ENCODE measurements at regions not wholly inside any gene's neighbourhood (a gene's known extent, or its start where the extent isn't known, plus 50 kb on each side); places are given as distances from the start of the nearest gene placed in this dataset.

DNA sequence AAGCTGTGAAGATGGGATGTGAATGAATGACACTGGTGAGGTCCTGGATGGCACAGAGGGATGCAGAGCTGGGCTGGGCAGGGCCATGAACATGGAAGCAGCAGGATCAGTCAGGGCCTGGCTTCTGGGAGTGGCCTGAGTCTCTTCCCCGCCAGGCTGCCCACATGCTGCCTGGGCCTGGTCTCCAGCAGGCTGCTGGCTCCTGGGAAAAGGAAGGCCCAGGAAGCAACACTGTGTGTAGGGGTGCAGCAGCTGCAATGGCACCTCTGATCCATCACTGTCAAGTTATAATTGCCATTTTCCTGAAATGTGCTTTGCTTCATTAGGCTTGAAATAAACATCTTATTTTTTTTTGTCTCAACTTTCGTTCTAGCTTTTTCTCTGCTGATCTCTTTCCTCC lies 260.2 kb upstream of the N4BP1 start:
- TF ChIP-seq POLR2A (IDR thresholded peaks at IDR 0.05) (no peak), CTCF (IDR thresholded peaks at IDR 0.05) (no peak), EP300 (IDR thresholded peaks at IDR 0.05; ENCODE audit: low read depth) (no peak), POLR2AphosphoS5 (IDR thresholded peaks at IDR 0.05) (no peak)
